ENCODE measurements at regions not wholly inside any gene's neighbourhood (a gene's known extent, or its start where the extent isn't known, plus 50 kb on each side); places are given as distances from the start of the nearest gene placed in this dataset.
"Not testable (repeated sequence)": the region's sequence is repeated elsewhere in the genome, so short reads cannot be mapped to it uniquely, and the experiment has no call there.

- TF ChIP-seq SUZ12 (IDR thresholded peaks at IDR 0.05; ENCODE audit: extremely low read depth, insufficient read depth, insufficient read length) (no peak), YY1 (IDR thresholded peaks at IDR 0.05; ENCODE audit: insufficient read depth, insufficient read length) (no peak), ZNF274 (IDR thresholded peaks at IDR 0.05; ENCODE audit: low read depth, low read length) (no peak)
- Histone ChIP-seq H3K4me1 (ENCODE audit: insufficient read depth, insufficient read length) (no peaks in the 10 kb centered on the region), H3K36me3 (ENCODE audit: insufficient read depth, insufficient read length, low read length) (no peaks in the 10 kb centered on the region), H3K27me3 (ENCODE audit: insufficient read depth, insufficient read length) (no peaks in the 10 kb centered on the region), H3K9me3 (ENCODE audit: insufficient read depth, low read length) (no peaks in the 10 kb centered on the region), H3K9ac (ENCODE audit: insufficient read length, low read depth) (no peak overlapping the region), H3K4me3 (ENCODE audit: insufficient read length, low read depth) (no peak overlapping the region)
- DNase-seq (ENCODE audit: low read depth, low spot score) = no peak
Measured at GRCh38 chr9:19913151-19913550, 124.3 kb upstream of the SLC24A2 start.

DNA sequence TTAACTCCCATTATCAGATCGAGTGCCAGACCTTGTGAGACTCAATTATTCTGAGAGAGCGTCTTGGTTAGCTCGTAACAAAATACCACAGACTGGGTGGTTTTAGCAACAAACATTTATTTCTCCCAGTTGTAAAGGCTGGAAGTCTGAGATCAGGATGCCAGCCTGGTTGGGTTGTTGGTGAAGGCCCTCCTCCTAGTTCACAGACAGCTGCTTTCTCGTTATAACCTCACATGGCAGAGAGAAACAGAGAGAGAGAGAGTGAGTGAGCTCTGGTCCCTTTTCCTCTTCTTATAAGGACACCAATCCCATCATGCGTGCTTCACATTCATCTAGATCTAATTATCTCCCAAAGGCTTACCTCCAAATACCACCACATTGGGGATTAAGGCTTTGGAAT lies 114.2 kb upstream of the SLC24A2 start:
- Histone ChIP-seq H3K36me3 (ENCODE audit: insufficient read depth, insufficient read length, low read length) (no peaks in the 10 kb centered on the region), H3K4me1 (ENCODE audit: insufficient read depth, insufficient read length) (no peaks in the 10 kb centered on the region), H3K9me3 (ENCODE audit: insufficient read depth, low read length) (no peaks in the 10 kb centered on the region), H3K9ac (ENCODE audit: insufficient read length, low read depth) (no peak overlapping the region), H3K27me3 (ENCODE audit: insufficient read depth, insufficient read length) (no peaks in the 10 kb centered on the region), H3K4me3 (ENCODE audit: insufficient read length, low read depth) (no peak overlapping the region)
- no peak for DNase-seq (ENCODE audit: low read depth, low spot score)
- TF ChIP-seq YY1 (IDR thresholded peaks at IDR 0.05; ENCODE audit: insufficient read depth, insufficient read length) = no peak
- TF ChIP-seq ZNF274 (IDR thresholded peaks at IDR 0.05; ENCODE audit: low read depth, low read length) = no peak
- TF ChIP-seq SUZ12 (IDR thresholded peaks at IDR 0.05; ENCODE audit: extremely low read depth, insufficient read depth, insufficient read length) = no peak

- no peaks in the 10 kb centered on the region for H3K36me3 ChIP-seq (ENCODE audit: insufficient read depth, insufficient read length, low read length)
- TF ChIP-seq SUZ12 (IDR thresholded peaks at IDR 0.05; ENCODE audit: extremely low read depth, insufficient read depth, insufficient read length) (no peak), YY1 (IDR thresholded peaks at IDR 0.05; ENCODE audit: insufficient read depth, insufficient read length) (no peak)
- no peaks in the 10 kb centered on the region for H3K4me1 ChIP-seq (ENCODE audit: insufficient read depth, insufficient read length)
Measured at GRCh38 chr9:19901586-19901985, 112.7 kb upstream of the SLC24A2 start.

DNA sequence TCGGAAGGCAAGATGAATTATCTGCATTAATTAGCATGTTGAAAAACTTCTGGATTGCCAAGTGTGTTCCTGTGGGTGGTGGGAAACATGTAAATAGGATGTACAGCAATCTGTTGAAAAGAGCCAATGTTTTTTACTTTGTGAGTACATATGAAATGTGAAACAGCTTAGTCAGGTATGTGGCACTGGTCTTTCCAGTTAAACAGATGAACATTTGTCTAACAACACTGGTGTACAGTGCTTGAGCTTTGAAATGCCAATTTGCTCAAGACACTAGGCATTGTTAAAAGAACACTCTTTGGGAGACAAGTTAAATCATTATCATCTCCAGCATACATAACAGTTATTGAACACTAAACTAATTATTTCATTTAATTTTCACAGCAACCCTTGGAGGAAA lies 107.3 kb upstream of the SLC24A2 start:
- Histone ChIP-seq H3K9me3 (ENCODE audit: insufficient read depth, low read length) (no peaks in the 10 kb centered on the region), H3K4me1 (ENCODE audit: insufficient read depth, insufficient read length) (no peaks in the 10 kb centered on the region), H3K4me3 (ENCODE audit: insufficient read length, low read depth) (no peak overlapping the region), H3K36me3 (ENCODE audit: insufficient read depth, insufficient read length, low read length) (no peaks in the 10 kb centered on the region), H3K9ac (ENCODE audit: insufficient read length, low read depth) (no peak overlapping the region), H3K27me3 (ENCODE audit: insufficient read depth, insufficient read length) (no peaks in the 10 kb centered on the region)
- no peak for DNase-seq (ENCODE audit: low read depth, low spot score)
- no peak for TF ChIP-seq YY1 (IDR thresholded peaks at IDR 0.05; ENCODE audit: insufficient read depth, insufficient read length)
- no peak for TF ChIP-seq ZNF274 (IDR thresholded peaks at IDR 0.05; ENCODE audit: low read depth, low read length)
- TF ChIP-seq SUZ12 (IDR thresholded peaks at IDR 0.05; ENCODE audit: extremely low read depth, insufficient read depth, insufficient read length) = no peak

More at GRCh38 chr9:19901586-19901985, 112.7 kb upstream of the SLC24A2 start:
- DNase-seq (ENCODE audit: low read depth, low spot score) = no peak
- Histone ChIP-seq H3K9ac (ENCODE audit: insufficient read length, low read depth) (no peak overlapping the region), H3K27me3 (ENCODE audit: insufficient read depth, insufficient read length) (no peaks in the 10 kb centered on the region), H3K4me3 (ENCODE audit: insufficient read length, low read depth) (no peak overlapping the region), H3K9me3 (ENCODE audit: insufficient read depth, low read length) (no peaks in the 10 kb centered on the region)

DNA sequence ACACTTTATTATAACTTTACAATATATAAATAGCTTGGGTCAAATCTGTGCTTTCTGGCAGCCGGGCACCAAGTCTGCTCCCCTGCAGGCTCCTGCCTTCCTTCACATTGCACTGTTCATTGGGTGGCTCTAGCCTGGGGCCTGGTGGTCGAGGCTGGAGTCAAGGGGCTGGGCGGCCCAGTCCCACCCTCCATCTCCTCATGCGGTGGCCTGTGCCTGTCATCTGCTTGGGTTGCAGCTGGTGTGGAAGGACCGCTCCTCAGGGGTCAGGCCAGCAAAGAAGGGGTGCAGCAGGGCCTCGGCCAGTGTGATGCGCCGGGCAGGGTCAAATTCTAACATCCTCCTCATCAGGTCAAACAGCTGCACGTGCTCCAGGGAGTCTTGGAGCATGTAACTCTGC lies 106.7 kb upstream of the SLC24A2 start:
- not testable (repeated sequence) for H3K27me3 ChIP-seq (ENCODE audit: insufficient read depth, insufficient read length); H3K9me3 ChIP-seq (ENCODE audit: insufficient read depth, low read length)

GRCh38 chr9:19895006-19895405 lies 106.2 kb upstream of the SLC24A2 start:
- Histone ChIP-seq H3K36me3 (ENCODE audit: insufficient read depth, insufficient read length, low read length) (no peaks in the 10 kb centered on the region), H3K27me3 (ENCODE audit: insufficient read depth, insufficient read length) (no peaks in the 10 kb centered on the region), H3K4me3 (ENCODE audit: insufficient read length, low read depth) (no peak overlapping the region), H3K4me1 (ENCODE audit: insufficient read depth, insufficient read length) (no peaks in the 10 kb centered on the region), H3K9ac (ENCODE audit: insufficient read length, low read depth) (no peak overlapping the region), H3K9me3 (ENCODE audit: insufficient read depth, low read length) (no peaks in the 10 kb centered on the region)
- TF ChIP-seq SUZ12 (IDR thresholded peaks at IDR 0.05; ENCODE audit: extremely low read depth, insufficient read depth, insufficient read length) (no peak), YY1 (IDR thresholded peaks at IDR 0.05; ENCODE audit: insufficient read depth, insufficient read length) (no peak), ZNF274 (IDR thresholded peaks at IDR 0.05; ENCODE audit: low read depth, low read length) (no peak)
- DNase-seq (ENCODE audit: low read depth, low spot score) = peak; percentile 8

More for the DNA sequence above, 106.7 kb upstream of the SLC24A2 start:
- not testable (repeated sequence) for H3K4me1 ChIP-seq (ENCODE audit: insufficient read depth, insufficient read length); H3K36me3 ChIP-seq (ENCODE audit: insufficient read depth, insufficient read length, low read length); H3K9ac ChIP-seq (ENCODE audit: insufficient read length, low read depth); DNase-seq (ENCODE audit: low read depth, low spot score); H3K4me3 ChIP-seq (ENCODE audit: insufficient read length, low read depth)

DNA sequence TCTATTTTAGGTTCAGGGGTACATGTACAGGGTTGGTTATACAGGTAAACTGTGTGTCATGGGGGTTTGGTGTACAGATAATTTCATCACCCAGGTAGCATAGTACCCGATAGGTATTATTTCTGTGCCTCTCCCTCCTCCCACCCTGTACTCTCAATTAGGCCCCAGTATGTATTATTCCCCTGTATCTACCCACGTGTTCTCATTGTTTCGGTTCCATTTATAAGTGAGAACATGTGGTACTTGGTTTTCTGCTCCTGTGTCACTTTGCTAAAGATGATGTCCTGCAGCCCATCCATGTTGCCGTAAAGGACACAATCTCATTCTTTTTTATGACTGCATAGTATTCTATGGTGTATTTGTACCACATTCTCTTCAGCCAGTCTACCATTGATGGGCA lies 96.8 kb upstream of the SLC24A2 start:
- H3K9me3 ChIP-seq (ENCODE audit: insufficient read depth, low read length) = no peaks in the 10 kb centered on the region
- no peak for TF ChIP-seq ZNF274 (IDR thresholded peaks at IDR 0.05; ENCODE audit: low read depth, low read length)
- no peak for TF ChIP-seq SUZ12 (IDR thresholded peaks at IDR 0.05; ENCODE audit: extremely low read depth, insufficient read depth, insufficient read length)
- TF ChIP-seq YY1 (IDR thresholded peaks at IDR 0.05; ENCODE audit: insufficient read depth, insufficient read length) = no peak
- no peaks in the 10 kb centered on the region for H3K36me3 ChIP-seq (ENCODE audit: insufficient read depth, insufficient read length, low read length)
- H3K9ac ChIP-seq (ENCODE audit: insufficient read length, low read depth) = no peak overlapping the region
- no peaks in the 10 kb centered on the region for H3K27me3 ChIP-seq (ENCODE audit: insufficient read depth, insufficient read length)
- no peaks in the 10 kb centered on the region for H3K4me1 ChIP-seq (ENCODE audit: insufficient read depth, insufficient read length)
- no peak for DNase-seq (ENCODE audit: low read depth, low spot score)
- H3K4me3 ChIP-seq (ENCODE audit: insufficient read length, low read depth) = no peak overlapping the region

GRCh38 chr9:19879062-19879461 lies 90.2 kb upstream of the SLC24A2 start:
- Histone ChIP-seq H3K9me3 (ENCODE audit: insufficient read depth, low read length) (no peaks in the 10 kb centered on the region), H3K4me3 (ENCODE audit: insufficient read length, low read depth) (no peak overlapping the region), H3K4me1 (ENCODE audit: insufficient read depth, insufficient read length) (no peaks in the 10 kb centered on the region), H3K27me3 (ENCODE audit: insufficient read depth, insufficient read length) (no peaks in the 10 kb centered on the region), H3K9ac (ENCODE audit: insufficient read length, low read depth) (no peak overlapping the region), H3K36me3 (ENCODE audit: insufficient read depth, insufficient read length, low read length) (no peaks in the 10 kb centered on the region)
- TF ChIP-seq YY1 (IDR thresholded peaks at IDR 0.05; ENCODE audit: insufficient read depth, insufficient read length) (no peak), ZNF274 (IDR thresholded peaks at IDR 0.05; ENCODE audit: low read depth, low read length) (no peak), SUZ12 (IDR thresholded peaks at IDR 0.05; ENCODE audit: extremely low read depth, insufficient read depth, insufficient read length) (no peak)
- no peak for DNase-seq (ENCODE audit: low read depth, low spot score)
